HG03139 (cell line): ENCODE measurements at regions not wholly inside any gene's neighbourhood (a gene's known extent, or its start where the extent isn't known, plus 50 kb on each side); places are given as distances from the start of the nearest gene placed in this dataset.
"Not testable (repeated sequence)": the region's sequence is repeated elsewhere in the genome, so short reads cannot be mapped to it uniquely, and the experiment has no call there.

ENCODE experiments used
- ATAC-seq: cut with Tn5 transposase; IDR thresholded peaks from one replicate; pipeline ENCODE4 v1.9.1; 2021; ENCODE audit not compliant: unreplicated experiment

GRCh38 chr13:84812789-84813188 is 930.5 kb upstream of the SLITRK1 start:
- no peak for ATAC-seq

- no peak for ATAC-seq
These were observed 929.8 kb upstream of the SLITRK1 start for GRCh38 chr13:84812078-84812477.

- ATAC-seq = no peak
These were observed 928.5 kb upstream of the SLITRK1 start for GRCh38 chr13:84810781-84811180.

- no peak for ATAC-seq
These were observed 919.8 kb upstream of the SLITRK1 start for GRCh38 chr13:84802073-84802472.

GRCh38 chr13:84784443-84785153 is 902.3 kb upstream of the SLITRK1 start:
- ATAC-seq = no peak

GRCh38 chr13:84777316-84777715 is 895.0 kb upstream of the SLITRK1 start:
- no peak for ATAC-seq

GRCh38 chr13:84776593-84776992 is 894.3 kb upstream of the SLITRK1 start:
- ATAC-seq = no peak

- ATAC-seq = not testable (repeated sequence)
These were observed 893.6 kb upstream of the SLITRK1 start for GRCh38 chr13:84775920-84776319.

- ATAC-seq = no peak
These were observed 891.8 kb upstream of the SLITRK1 start for GRCh38 chr13:84774111-84774510.

GRCh38 chr13:84760956-84761355 is 878.7 kb upstream of the SLITRK1 start:
- ATAC-seq = no peak

- ATAC-seq = no peak
These were observed 866.9 kb upstream of the SLITRK1 start for GRCh38 chr13:84749126-84749525.

- ATAC-seq = no peak
These were observed 862.8 kb upstream of the SLITRK1 start for GRCh38 chr13:84745051-84745551.

GRCh38 chr13:84744203-84744602 is 861.9 kb upstream of the SLITRK1 start:
- no peak for ATAC-seq

- ATAC-seq = no peak
These were observed 859.0 kb upstream of the SLITRK1 start for GRCh38 chr13:84741253-84741652.

GRCh38 chr13:84739021-84739420 is 856.7 kb upstream of the SLITRK1 start:
- ATAC-seq = no peak

GRCh38 chr13:84737661-84738060 is 855.4 kb upstream of the SLITRK1 start:
- ATAC-seq = no peak

- ATAC-seq = no peak
These were observed 848.1 kb upstream of the SLITRK1 start for GRCh38 chr13:84730376-84730775.

- no peak for ATAC-seq
These were observed 823.9 kb upstream of the SLITRK1 start for GRCh38 chr13:84705982-84706710.

GRCh38 chr13:84702174-84702573 is 819.9 kb upstream of the SLITRK1 start:
- ATAC-seq = no peak

GRCh38 chr13:84697591-84697990 is 815.3 kb upstream of the SLITRK1 start:
- ATAC-seq = not testable (repeated sequence)

- ATAC-seq = no peak
These were observed 804.7 kb upstream of the SLITRK1 start for GRCh38 chr13:84686973-84687372.

- ATAC-seq = no peak
These were observed 804.2 kb upstream of the SLITRK1 start for GRCh38 chr13:84686458-84686857.
